ENCODE measurements at regions not wholly inside any gene's neighbourhood (a gene's known extent, or its start where the extent isn't known, plus 50 kb on each side); places are given as distances from the start of the nearest gene placed in this dataset.
"Not testable (repeated sequence)": the region's sequence is repeated elsewhere in the genome, so short reads cannot be mapped to it uniquely, and the experiment has no call there.

GRCh38 chr3:137325934-137326333, 368.2 kb downstream of the IL20RB start:
- Mint-ChIP-seq H3K4me1 (ENCODE audit: low read depth) (no peaks in the 10 kb centered on the region), H3K27ac (no peak overlapping the region), H3K36me3 (ENCODE audit: low read depth) (no peaks in the 10 kb centered on the region; the same call in 1 of the 2 replicates), H3K9me3 (peaks cover 54% of the 10 kb centered on the region), H3K27me3 (ENCODE audit: insufficient read depth) (no peaks in the 10 kb centered on the region), H3K4me3 (no peak overlapping the region)
- DNase-seq = no peak
- no peak for TF ChIP-seq CTCF (IDR thresholded peaks at IDR 0.05)

- no peak for TF ChIP-seq CTCF (IDR thresholded peaks at IDR 0.05)
- peaks cover 65% of the 10 kb centered on the region for H3K9me3 Mint-ChIP-seq
- H3K36me3 Mint-ChIP-seq (ENCODE audit: low read depth) = peaks cover 4% of the 10 kb centered on the region
- H3K4me1 Mint-ChIP-seq (ENCODE audit: low read depth) = no peaks in the 10 kb centered on the region
- DNase-seq = no peak
- H3K4me3 Mint-ChIP-seq = no peak overlapping the region
- no peak overlapping the region for H3K27ac Mint-ChIP-seq
- H3K27me3 Mint-ChIP-seq (ENCODE audit: insufficient read depth) = no peaks in the 10 kb centered on the region
Measured at GRCh38 chr3:137329594-137329993, 371.8 kb downstream of the IL20RB start.

- TF ChIP-seq CTCF (IDR thresholded peaks at IDR 0.05) = no peak
- peaks cover 4% of the 10 kb centered on the region for H3K36me3 Mint-ChIP-seq (ENCODE audit: low read depth)
- no peak overlapping the region for H3K27ac Mint-ChIP-seq
- DNase-seq = no peak
- H3K4me1 Mint-ChIP-seq (ENCODE audit: low read depth) = no peaks in the 10 kb centered on the region
- H3K4me3 Mint-ChIP-seq = no peak overlapping the region
- H3K9me3 Mint-ChIP-seq = peaks cover 62% of the 10 kb centered on the region
- H3K27me3 Mint-ChIP-seq (ENCODE audit: insufficient read depth) = no peaks in the 10 kb centered on the region
Measured at GRCh38 chr3:137330246-137330645, 372.5 kb downstream of the IL20RB start.

GRCh38 chr3:137332297-137332696, 374.5 kb downstream of the IL20RB start:
- Mint-ChIP-seq H3K27ac (no peak overlapping the region), H3K36me3 (ENCODE audit: low read depth) (peaks cover 4% of the 10 kb centered on the region; the same call in 1 of the 2 replicates), H3K4me1 (ENCODE audit: low read depth) (no peaks in the 10 kb centered on the region), H3K9me3 (peaks cover 55% of the 10 kb centered on the region), H3K4me3 (no peak overlapping the region), H3K27me3 (ENCODE audit: insufficient read depth) (no peaks in the 10 kb centered on the region; the same call in 1 of the 2 replicates)
- DNase-seq = no peak
- no peak for TF ChIP-seq CTCF (IDR thresholded peaks at IDR 0.05)

- Mint-ChIP-seq H3K27me3 (ENCODE audit: insufficient read depth) (no peaks in the 10 kb centered on the region; the same call in 1 of the 2 replicates), H3K9me3 (peaks cover 67% of the 10 kb centered on the region), H3K27ac (no peak overlapping the region), H3K4me1 (ENCODE audit: low read depth) (no peaks in the 10 kb centered on the region), H3K36me3 (ENCODE audit: low read depth) (peaks cover 4% of the 10 kb centered on the region; the same call in 1 of the 2 replicates), H3K4me3 (no peak overlapping the region)
- no peak for TF ChIP-seq CTCF (IDR thresholded peaks at IDR 0.05)
- DNase-seq = no peak
Measured at GRCh38 chr3:137335478-137335877, 377.7 kb downstream of the IL20RB start.

- H3K4me1 Mint-ChIP-seq (ENCODE audit: low read depth); H3K27me3 Mint-ChIP-seq (ENCODE audit: insufficient read depth); DNase-seq; H3K36me3 Mint-ChIP-seq (ENCODE audit: low read depth); H3K4me3 Mint-ChIP-seq; H3K27ac Mint-ChIP-seq: not testable (repeated sequence)
- H3K9me3 Mint-ChIP-seq = peaks cover 73% of the 10 kb centered on the region
Measured at GRCh38 chr3:137338400-137338799, 380.6 kb downstream of the IL20RB start.

All from HFFc6 (cell line).